GM23338 (cell line): ENCODE measurements at regions not wholly inside any gene's neighbourhood (a gene's known extent, or its start where the extent isn't known, plus 50 kb on each side); places are given as distances from the start of the nearest gene placed in this dataset.

ENCODE experiments used
- CTCF ChIP-seq, 2 experiments: fragments of 200-600 bp in 1 of 2; sonication (generic) in 1 of 2; conservative IDR thresholded peaks; 2 replicates each; pipeline versions ENCODE4 v1.5.1 to v1.6.1; 2016 to 2017; ENCODE audit warnings: antibody characterized with exemption in 2 of 2, low read depth in 2 of 2, mild to moderate bottlenecking in 2 of 2, moderate library complexity in 1 of 2
- EZH2 ChIP-seq: fragments of 200-600 bp; sonication (generic); IDR thresholded peaks from one replicate; pipeline ENCODE4 v1.8.0; 2017; ENCODE audit warnings: antibody characterized with exemption, mild to moderate bottlenecking, low read depth; ENCODE audit not compliant: unreplicated experiment
- EZH2phosphoT487 ChIP-seq: fragments of 200-600 bp; sonication (generic); IDR thresholded peaks from one replicate; pipeline ENCODE4 v1.8.1; 2018; ENCODE audit warnings: antibody characterized with exemption; ENCODE audit not compliant: unreplicated experiment
- JUNB ChIP-seq: IDR thresholded peaks from one replicate; pipeline ENCODE4 v1.6.1; 2016; ENCODE audit warnings: antibody characterized with exemption; ENCODE audit not compliant: unreplicated experiment
- POLR2AphosphoS5 ChIP-seq: IDR thresholded peaks from 2 replicates; pipeline ENCODE4 v1.6.1; 2016; ENCODE audit warnings: antibody characterized with exemption, low read depth
- REST ChIP-seq: IDR thresholded peaks from one replicate; pipeline ENCODE4 v1.6.1; 2018; ENCODE audit warnings: antibody characterized with exemption; ENCODE audit not compliant: unreplicated experiment
- ZNF114 ChIP-seq: fragments of 250-450 bp; sonication (Bioruptor Pico); IDR thresholded peaks from 2 replicates; pipeline ENCODE4 v1.5.0; 2020; ENCODE audit warnings: mild to moderate bottlenecking, moderate library complexity
- ZNF462 ChIP-seq: fragments of 250-450 bp; sonication (Bioruptor Pico); IDR thresholded peaks from 2 replicates; pipeline ENCODE4 v1.5.0; 2020; ENCODE audit warnings: mild to moderate bottlenecking, moderate library complexity

GRCh38 chr16:65524231-65524630 lies 402.4 kb upstream of the CDH11 start:
- TF ChIP-seq CTCF (conservative IDR thresholded peaks at IDR 0.05; ENCODE audit: low read depth in 2 of 2) = no peak
- TF ChIP-seq POLR2AphosphoS5 = no peak
- TF ChIP-seq EZH2 = no peak
- TF ChIP-seq EZH2phosphoT487 = no peak
- no peak for TF ChIP-seq REST
- TF ChIP-seq ZNF114 = no peak
- no peak for TF ChIP-seq ZNF462
- no peak for TF ChIP-seq JUNB
